ENCODE measurements at regions not wholly inside any gene's neighbourhood (a gene's known extent, or its start where the extent isn't known, plus 50 kb on each side); places are given as distances from the start of the nearest gene placed in this dataset.

GRCh38 chr2:236718207-236718992, 148.8 kb downstream of the ACKR3 start:
- TF ChIP-seq CTCF (IDR thresholded peaks at IDR 0.05; ENCODE audit: poor library complexity, severe bottlenecking) (no peak), POLR2AphosphoS5 (IDR thresholded peaks at IDR 0.05) (no peak), RAD21 (conservative IDR thresholded peaks at IDR 0.05) (no peak), REST (IDR thresholded peaks at IDR 0.05; ENCODE audit: borderline replicate concordance) (no peak), SMC3 (conservative IDR thresholded peaks at IDR 0.05; ENCODE audit: poor library complexity) (no peak)

All from neural cell (in vitro differentiated cells).